OCI-LY7 (cell line): ENCODE measurements at regions not wholly inside any gene's neighbourhood (a gene's known extent, or its start where the extent isn't known, plus 50 kb on each side); places are given as distances from the start of the nearest gene placed in this dataset.

ENCODE experiments used
- EZH2phosphoT487 ChIP-seq: fragments of 200-600 bp; sonication (generic); IDR thresholded peaks from 2 replicates; pipeline ENCODE4 v1.6.1; 2018; ENCODE audit warnings: low read depth, borderline replicate concordance, mild to moderate bottlenecking, mixed run types, antibody characterized with exemption, low read length, moderate library complexity, mixed read lengths
- TF ChIP-seq, protein P1 (sequence below): fragments of 200-600 bp; sonication (generic); conservative IDR thresholded peaks from 2 replicates; pipeline ENCODE4 v1.5.1; 2014; ENCODE audit warnings: mild to moderate bottlenecking, antibody characterized with exemption, low read length, moderate library complexity, mixed read lengths

DNA sequence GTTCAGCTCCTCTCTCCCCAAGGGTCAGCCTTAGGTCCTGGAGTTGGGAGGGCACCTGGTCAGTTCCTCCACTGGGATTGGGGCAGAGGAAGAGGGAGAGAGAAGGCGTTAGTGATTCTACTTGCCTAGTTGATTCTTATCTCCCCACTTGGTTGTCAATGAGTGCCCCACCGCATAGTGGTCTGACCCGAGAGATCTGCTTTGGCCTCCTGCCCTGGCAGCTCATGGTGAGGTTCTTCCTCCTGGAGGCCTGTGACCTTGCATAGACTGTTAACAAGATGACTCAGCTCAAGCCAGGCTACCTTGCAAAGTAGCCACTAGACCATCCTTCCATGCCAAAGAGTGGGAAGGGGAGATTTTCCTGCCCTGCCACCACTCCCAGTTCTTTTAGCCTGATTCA, 160.6 kb downstream of the TMEM200A start:
- TF ChIP-seq, protein P1, sequence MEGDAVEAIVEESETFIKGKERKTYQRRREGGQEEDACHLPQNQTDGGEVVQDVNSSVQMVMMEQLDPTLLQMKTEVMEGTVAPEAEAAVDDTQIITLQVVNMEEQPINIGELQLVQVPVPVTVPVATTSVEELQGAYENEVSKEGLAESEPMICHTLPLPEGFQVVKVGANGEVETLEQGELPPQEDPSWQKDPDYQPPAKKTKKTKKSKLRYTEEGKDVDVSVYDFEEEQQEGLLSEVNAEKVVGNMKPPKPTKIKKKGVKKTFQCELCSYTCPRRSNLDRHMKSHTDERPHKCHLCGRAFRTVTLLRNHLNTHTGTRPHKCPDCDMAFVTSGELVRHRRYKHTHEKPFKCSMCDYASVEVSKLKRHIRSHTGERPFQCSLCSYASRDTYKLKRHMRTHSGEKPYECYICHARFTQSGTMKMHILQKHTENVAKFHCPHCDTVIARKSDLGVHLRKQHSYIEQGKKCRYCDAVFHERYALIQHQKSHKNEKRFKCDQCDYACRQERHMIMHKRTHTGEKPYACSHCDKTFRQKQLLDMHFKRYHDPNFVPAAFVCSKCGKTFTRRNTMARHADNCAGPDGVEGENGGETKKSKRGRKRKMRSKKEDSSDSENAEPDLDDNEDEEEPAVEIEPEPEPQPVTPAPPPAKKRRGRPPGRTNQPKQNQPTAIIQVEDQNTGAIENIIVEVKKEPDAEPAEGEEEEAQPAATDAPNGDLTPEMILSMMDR, result no peak
- TF ChIP-seq EZH2phosphoT487, result no peak
